H9 (cell line): ENCODE measurements at regions not wholly inside any gene's neighbourhood (a gene's known extent, or its start where the extent isn't known, plus 50 kb on each side); places are given as distances from the start of the nearest gene placed in this dataset.

Experiments
- DNase-seq: peaks from one replicate; pipeline ENCODE4 v3.0.0-alpha.2; 2017
- H2AFZ ChIP-seq: one replicate; pipeline ENCODE4 v1.6.1; 2013; ENCODE audit warnings: mild to moderate bottlenecking, low read length, control low read depth, moderate library complexity
- H2AK5ac ChIP-seq: 2 replicates; pipeline ENCODE4 v1.6.1; 2013; ENCODE audit warnings: low read length, control low read depth, mixed read lengths; ENCODE audit not compliant: insufficient read length
- H2BK120ac ChIP-seq: one replicate; pipeline ENCODE4 v1.6.1; 2013; ENCODE audit warnings: low read depth, mild to moderate bottlenecking, low read length, control low read depth, inconsistent platforms; ENCODE audit not compliant: poor library complexity, severe bottlenecking
- H2BK12ac ChIP-seq: 2 replicates; pipeline ENCODE4 v1.6.1; 2013; ENCODE audit warnings: low read length, control low read depth, mixed read lengths, low read depth; ENCODE audit not compliant: insufficient read length
- H2BK15ac ChIP-seq: 2 replicates; pipeline ENCODE4 v1.6.1; 2013; ENCODE audit warnings: low read depth, low read length, control low read depth
- H2BK20ac ChIP-seq: one replicate; pipeline ENCODE4 v1.6.1; 2013; ENCODE audit warnings: low read depth, mild to moderate bottlenecking, low read length, control low read depth, inconsistent platforms; ENCODE audit not compliant: poor library complexity, severe bottlenecking
- H2BK5ac ChIP-seq: 2 replicates; pipeline ENCODE4 v1.6.1; 2013; ENCODE audit warnings: low read length, control low read depth, mixed read lengths; ENCODE audit not compliant: insufficient read length
- H3K14ac ChIP-seq: 2 replicates; pipeline ENCODE4 v1.6.1; 2013; ENCODE audit warnings: low read length, control low read depth; ENCODE audit not compliant: insufficient read depth
- H3K18ac ChIP-seq: 2 replicates; pipeline ENCODE4 v1.6.1; 2013; ENCODE audit warnings: low read depth, mild to moderate bottlenecking, mixed read lengths, low read length, control low read depth; ENCODE audit not compliant: insufficient read length
- H3K23ac ChIP-seq: 2 replicates; pipeline ENCODE4 v1.6.1; 2013; ENCODE audit warnings: low read length, control low read depth, mixed read lengths, low read depth; ENCODE audit not compliant: insufficient read length
- H3K23me2 ChIP-seq: 2 replicates; pipeline ENCODE4 v1.6.1; 2013; ENCODE audit warnings: low read depth, mild to moderate bottlenecking, mixed read lengths, low read length, control low read depth; ENCODE audit not compliant: insufficient read length, poor library complexity, severe bottlenecking
- H3K27ac ChIP-seq: 2 replicates; pipeline ENCODE4 v1.5.1; 2013; ENCODE audit warnings: low read length, control low read depth, mixed read lengths, low read depth; ENCODE audit not compliant: insufficient read length
- H3K27me3 ChIP-seq: 2 replicates; pipeline ENCODE4 v1.6.1; 2013; ENCODE audit warnings: low read length, control low read depth, inconsistent platforms; ENCODE audit not compliant: insufficient read depth
- H3K4ac ChIP-seq: 2 replicates; pipeline ENCODE4 v1.6.1; 2013; ENCODE audit warnings: low read depth, mild to moderate bottlenecking, control low read depth, inconsistent platforms, low read length, moderate library complexity
- H3K4me1 ChIP-seq: 2 replicates; pipeline ENCODE4 v1.6.1; 2013; ENCODE audit warnings: low read length, control low read depth, inconsistent platforms; ENCODE audit not compliant: insufficient read depth
- H3K4me2 ChIP-seq: 2 replicates; pipeline ENCODE4 v1.6.1; 2013; ENCODE audit warnings: low read length, control low read depth, mixed read lengths; ENCODE audit not compliant: insufficient read length, insufficient read depth
- H3K56ac ChIP-seq: 2 replicates; pipeline ENCODE4 v1.6.1; 2013; ENCODE audit warnings: low read depth, mild to moderate bottlenecking, mixed read lengths, low read length, control low read depth; ENCODE audit not compliant: insufficient read length
- H3K79me1 ChIP-seq: 2 replicates; pipeline ENCODE4 v1.6.1; 2013; ENCODE audit warnings: low read depth, mild to moderate bottlenecking, moderate library complexity, low read length, control low read depth, inconsistent platforms; ENCODE audit not compliant: insufficient read depth, poor library complexity, severe bottlenecking
- H3K79me2 ChIP-seq: 2 replicates; pipeline ENCODE4 v1.6.1; 2013; ENCODE audit warnings: low read length, control low read depth, inconsistent platforms; ENCODE audit not compliant: insufficient read depth
- H3K9ac ChIP-seq: 2 replicates; pipeline ENCODE4 v1.6.1; 2013; ENCODE audit warnings: low read length, control low read depth, mixed read lengths; ENCODE audit not compliant: insufficient read length; ENCODE audit errors: extremely low read depth
- H3K9me3 ChIP-seq: one replicate; pipeline ENCODE4 v1.6.1; 2013; ENCODE audit warnings: low read depth, low read length, inconsistent platforms; ENCODE audit not compliant: control insufficient read depth
- H3T11ph ChIP-seq: one replicate; pipeline ENCODE4 v1.6.1; 2013; ENCODE audit warnings: mild to moderate bottlenecking, low read length, control low read depth, inconsistent platforms
- H4K20me1 ChIP-seq: one replicate; pipeline ENCODE4 v1.6.1; 2013; ENCODE audit not compliant: control insufficient read depth, insufficient read length, insufficient read depth
- H4K5ac ChIP-seq: 2 replicates; pipeline ENCODE4 v1.6.1; 2013; ENCODE audit warnings: low read depth, mild to moderate bottlenecking, mixed read lengths, low read length, control low read depth; ENCODE audit not compliant: insufficient read length
- H4K8ac ChIP-seq: replicated peaks from 2 replicates; pipeline ENCODE4 v1.6.1; 2013; ENCODE audit warnings: low read length, control low read depth, mixed read lengths, low read depth; ENCODE audit not compliant: insufficient read length
- H4K91ac ChIP-seq: 2 replicates; pipeline ENCODE4 v1.6.1; 2013; ENCODE audit warnings: low read depth, mild to moderate bottlenecking, moderate library complexity, mixed read lengths, low read length, control low read depth; ENCODE audit not compliant: insufficient read length
- H3K27ac Mint-ChIP-seq, 3 experiments: 2 replicates in 2 of 3; 3 replicates in 1 of 3; pipeline ENCODE4 v1.8.0; 2020 to 2021; ENCODE audit warnings: mixed read lengths in 3 of 3, mild to moderate bottlenecking in 1 of 3, moderate library complexity in 1 of 3
- H3K27me3 Mint-ChIP-seq: 2 replicates; pipeline ENCODE4 v1.8.0; 2021; ENCODE audit warnings: low read depth, mild to moderate bottlenecking, moderate library complexity, mixed read lengths
- H3K36me3 Mint-ChIP-seq, 3 experiments: 2 replicates in 2 of 3; 3 replicates in 1 of 3; pipeline ENCODE4 v1.8.0; 2020 to 2021; ENCODE audit warnings: low read depth in 3 of 3, mixed read lengths in 3 of 3; ENCODE audit not compliant: insufficient read depth in 1 of 3
- H3K4me1 Mint-ChIP-seq, 2 experiments: 2 replicates each; pipeline ENCODE4 v1.8.0; 2020; ENCODE audit warnings: mixed read lengths in 2 of 2
- H3K4me3 Mint-ChIP-seq, 2 experiments: 2 replicates in 1 of 2; 3 replicates in 1 of 2; pipeline ENCODE4 v1.8.0; 2020 to 2021; ENCODE audit warnings: mild to moderate bottlenecking in 2 of 2, mixed read lengths in 2 of 2, moderate library complexity in 1 of 2
- H3K9me3 Mint-ChIP-seq, 2 experiments: 2 replicates in 1 of 2; 3 replicates in 1 of 2; pipeline ENCODE4 v1.8.0; 2020; ENCODE audit warnings: mild to moderate bottlenecking in 2 of 2, mixed read lengths in 2 of 2, moderate library complexity in 1 of 2
- CTCF ChIP-seq: fragments of 200-600 bp; sonication (generic); conservative IDR thresholded peaks from 3 replicates; pipeline ENCODE4 v1.8.0; 2021; ENCODE audit warnings: antibody characterized with exemption, mild to moderate bottlenecking
- WGBS: extraction: QIAGEN DNeasy Blood & Tissue Kit; methylation state at CpG from one replicate; pipeline ENCODE4 v1.1.7; 2013; ENCODE audit warnings: missing lambda C conversion rate, low lambda C conversion rate, mixed read lengths; ENCODE audit not compliant: insufficient read length; ENCODE audit errors: extremely low coverage; 5-methylcytosine and 5-hydroxymethylcytosine counted together

GRCh38 chr7:25512061-25512687 is 283.9 kb upstream of the NPVF start:
- Mint-ChIP-seq H3K4me3 (no peak overlapping the region), H3K27ac (no peak overlapping the region), H3K4me1 (no peaks in the 10 kb centered on the region), H3K36me3 (no peaks in the 10 kb centered on the region), H3K9me3 (peaks cover 0 to 4% of the 10 kb centered on the region in 2 experiments; a peak in 2 of 5 replicates), H3K27me3 (peaks cover 3% of the 10 kb centered on the region; the same call in 1 of the 2 replicates)
- Histone ChIP-seq H2AK5ac (no peak overlapping the region), H2BK20ac (no peak overlapping the region), H3T11ph (no peak overlapping the region), H4K91ac (no peak overlapping the region), H4K8ac (no peak overlapping the region), H3K4me2 (no peak overlapping the region), H3K9ac (no peak overlapping the region), H2BK5ac (no peak overlapping the region), H3K79me2 (no peaks in the 10 kb centered on the region), H3K4ac (no peak overlapping the region), H3K4me1 (no peaks in the 10 kb centered on the region), H3K14ac (no peak overlapping the region), H4K5ac (no peak overlapping the region), H2BK12ac (no peak overlapping the region), H2BK15ac (no peak overlapping the region), H3K56ac (no peak overlapping the region), H3K9me3 (no peaks in the 10 kb centered on the region), H3K18ac (no peak overlapping the region), H2AFZ (no peak overlapping the region), H3K23ac (no peak overlapping the region), H3K79me1 (no peaks in the 10 kb centered on the region), H3K27me3 (no peaks in the 10 kb centered on the region), H3K23me2 (no peaks in the 10 kb centered on the region), H4K20me1 (no peaks in the 10 kb centered on the region), H2BK120ac (no peak overlapping the region), H3K27ac (no peak overlapping the region)
- TF ChIP-seq CTCF: no peak
- no peak for DNase-seq
- no CpG with 5 or more reads among the region's 5 CpGs for WGBS
